HL-60 (cell line): ENCODE measurements at regions not wholly inside any gene's neighbourhood (a gene's known extent, or its start where the extent isn't known, plus 50 kb on each side); places are given as distances from the start of the nearest gene placed in this dataset.

Experiments used
- DNase-seq, 2 experiments: peaks; one replicate each; pipeline ENCODE4 v3.0.0-alpha.2; 2010 to 2020; ENCODE audit warnings: low read depth in 1 of 2, low spot score in 1 of 2
- H3K27ac ChIP-seq: fragments of 250-450 bp; sonication (Bioruptor Pico); replicated peaks from 2 replicates; pipeline ENCODE4 v1.5.1; 2020; ENCODE audit warnings: mild to moderate bottlenecking, moderate library complexity
- H3K27me3 ChIP-seq: fragments of 250-450 bp; sonication (Bioruptor Pico); 2 replicates; pipeline ENCODE4 v1.5.1; 2021; ENCODE audit warnings: mild to moderate bottlenecking, moderate library complexity; ENCODE audit not compliant: insufficient read depth, poor library complexity, severe bottlenecking
- H3K4me3 ChIP-seq: replicated peaks from 2 replicates; pipeline ENCODE4 v1.5.1; 2011; ENCODE audit warnings: mild to moderate bottlenecking, control low read depth, low read length; ENCODE audit not compliant: insufficient read depth
- GABPA ChIP-seq: IDR thresholded peaks from 2 replicates; pipeline ENCODE4 v1.6.1; 2012; ENCODE audit warnings: low read depth
- POLR2AphosphoS5 ChIP-seq: IDR thresholded peaks from 2 replicates; pipeline ENCODE4 v1.6.1; 2012; ENCODE audit warnings: low read depth
- SPI1 ChIP-seq: IDR thresholded peaks from 2 replicates; pipeline ENCODE4 v1.6.1; 2012; ENCODE audit warnings: low read depth, mild to moderate bottlenecking, borderline replicate concordance
- TF ChIP-seq, protein P1 (sequence below): IDR thresholded peaks from one replicate; pipeline ENCODE4 v1.5.1; 2011; ENCODE audit warnings: low read length, control low read depth, inconsistent platforms; ENCODE audit not compliant: insufficient read depth
- TF ChIP-seq, protein P2 (sequence below): IDR thresholded peaks from 2 replicates; pipeline ENCODE4 v1.6.1; 2012; ENCODE audit warnings: low read depth; ENCODE audit not compliant: insufficient replicate concordance

DNA sequence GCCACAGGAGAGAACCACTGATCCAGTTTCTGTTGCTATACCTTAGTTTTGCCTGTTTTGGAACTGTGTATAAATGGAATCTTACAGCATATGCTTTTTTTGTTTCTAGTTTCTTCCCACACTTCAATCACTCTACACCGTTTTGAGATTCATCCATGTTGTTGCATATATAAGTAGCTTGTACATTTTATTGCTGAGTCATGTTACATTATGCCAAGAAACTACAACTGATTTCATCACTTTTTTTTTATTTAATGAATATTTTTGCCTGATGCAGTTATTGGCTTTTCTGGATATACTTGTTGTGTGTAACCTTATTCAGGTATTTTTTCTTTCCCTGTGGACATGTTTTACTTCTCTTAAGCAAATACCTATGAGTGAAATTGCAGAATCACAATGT, 1135.9 kb downstream of the RAPGEF2 start:
- TF ChIP-seq, protein P1, sequence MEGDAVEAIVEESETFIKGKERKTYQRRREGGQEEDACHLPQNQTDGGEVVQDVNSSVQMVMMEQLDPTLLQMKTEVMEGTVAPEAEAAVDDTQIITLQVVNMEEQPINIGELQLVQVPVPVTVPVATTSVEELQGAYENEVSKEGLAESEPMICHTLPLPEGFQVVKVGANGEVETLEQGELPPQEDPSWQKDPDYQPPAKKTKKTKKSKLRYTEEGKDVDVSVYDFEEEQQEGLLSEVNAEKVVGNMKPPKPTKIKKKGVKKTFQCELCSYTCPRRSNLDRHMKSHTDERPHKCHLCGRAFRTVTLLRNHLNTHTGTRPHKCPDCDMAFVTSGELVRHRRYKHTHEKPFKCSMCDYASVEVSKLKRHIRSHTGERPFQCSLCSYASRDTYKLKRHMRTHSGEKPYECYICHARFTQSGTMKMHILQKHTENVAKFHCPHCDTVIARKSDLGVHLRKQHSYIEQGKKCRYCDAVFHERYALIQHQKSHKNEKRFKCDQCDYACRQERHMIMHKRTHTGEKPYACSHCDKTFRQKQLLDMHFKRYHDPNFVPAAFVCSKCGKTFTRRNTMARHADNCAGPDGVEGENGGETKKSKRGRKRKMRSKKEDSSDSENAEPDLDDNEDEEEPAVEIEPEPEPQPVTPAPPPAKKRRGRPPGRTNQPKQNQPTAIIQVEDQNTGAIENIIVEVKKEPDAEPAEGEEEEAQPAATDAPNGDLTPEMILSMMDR = no peak
- TF ChIP-seq, protein P2, sequence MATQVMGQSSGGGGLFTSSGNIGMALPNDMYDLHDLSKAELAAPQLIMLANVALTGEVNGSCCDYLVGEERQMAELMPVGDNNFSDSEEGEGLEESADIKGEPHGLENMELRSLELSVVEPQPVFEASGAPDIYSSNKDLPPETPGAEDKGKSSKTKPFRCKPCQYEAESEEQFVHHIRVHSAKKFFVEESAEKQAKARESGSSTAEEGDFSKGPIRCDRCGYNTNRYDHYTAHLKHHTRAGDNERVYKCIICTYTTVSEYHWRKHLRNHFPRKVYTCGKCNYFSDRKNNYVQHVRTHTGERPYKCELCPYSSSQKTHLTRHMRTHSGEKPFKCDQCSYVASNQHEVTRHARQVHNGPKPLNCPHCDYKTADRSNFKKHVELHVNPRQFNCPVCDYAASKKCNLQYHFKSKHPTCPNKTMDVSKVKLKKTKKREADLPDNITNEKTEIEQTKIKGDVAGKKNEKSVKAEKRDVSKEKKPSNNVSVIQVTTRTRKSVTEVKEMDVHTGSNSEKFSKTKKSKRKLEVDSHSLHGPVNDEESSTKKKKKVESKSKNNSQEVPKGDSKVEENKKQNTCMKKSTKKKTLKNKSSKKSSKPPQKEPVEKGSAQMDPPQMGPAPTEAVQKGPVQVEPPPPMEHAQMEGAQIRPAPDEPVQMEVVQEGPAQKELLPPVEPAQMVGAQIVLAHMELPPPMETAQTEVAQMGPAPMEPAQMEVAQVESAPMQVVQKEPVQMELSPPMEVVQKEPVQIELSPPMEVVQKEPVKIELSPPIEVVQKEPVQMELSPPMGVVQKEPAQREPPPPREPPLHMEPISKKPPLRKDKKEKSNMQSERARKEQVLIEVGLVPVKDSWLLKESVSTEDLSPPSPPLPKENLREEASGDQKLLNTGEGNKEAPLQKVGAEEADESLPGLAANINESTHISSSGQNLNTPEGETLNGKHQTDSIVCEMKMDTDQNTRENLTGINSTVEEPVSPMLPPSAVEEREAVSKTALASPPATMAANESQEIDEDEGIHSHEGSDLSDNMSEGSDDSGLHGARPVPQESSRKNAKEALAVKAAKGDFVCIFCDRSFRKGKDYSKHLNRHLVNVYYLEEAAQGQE = no peak
- TF ChIP-seq SPI1 (no peak), POLR2AphosphoS5 (no peak)
- no peak for DNase-seq

DNA sequence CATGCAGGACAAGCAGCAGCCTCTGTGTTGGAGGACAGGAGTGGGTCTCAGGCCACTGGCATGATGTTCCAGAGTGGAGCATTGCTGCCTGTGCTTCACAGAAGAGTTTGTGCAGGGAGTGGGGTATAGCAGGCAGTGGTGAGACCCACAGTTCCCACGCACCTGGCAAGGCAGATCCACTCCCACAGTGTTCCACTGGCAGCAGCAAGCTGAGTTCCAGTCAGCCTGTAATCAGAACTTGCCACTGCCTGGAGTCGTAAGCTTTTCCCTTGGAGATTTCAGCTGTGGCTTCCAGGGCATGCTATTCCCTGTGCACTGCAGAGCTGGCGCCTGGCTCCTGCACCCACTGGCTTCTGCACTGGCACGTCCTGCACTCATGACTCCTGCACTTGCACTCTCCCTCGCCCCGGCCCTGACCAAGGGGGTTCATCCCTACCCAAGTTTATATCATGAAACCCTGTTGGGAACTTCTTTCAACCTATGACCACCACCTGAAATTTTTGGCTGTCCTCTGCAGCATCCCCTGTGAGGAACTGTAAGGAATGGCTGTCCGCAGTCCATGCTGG, 1144.3 kb downstream of the RAPGEF2 start:
- TF ChIP-seq SPI1 (no peak), POLR2AphosphoS5 (no peak), GABPA (no peak)
- TF ChIP-seq, protein P2 = no peak
- TF ChIP-seq, protein P1 = no peak
- no peak overlapping the region for H3K27ac ChIP-seq
- H3K4me3 ChIP-seq = no peak overlapping the region
- no peaks in the 10 kb centered on the region for H3K27me3 ChIP-seq
- DNase-seq = no peak

More for the DNA sequence above, 1135.9 kb downstream of the RAPGEF2 start:
- Histone ChIP-seq H3K4me3 (no peak overlapping the region), H3K27ac (no peak overlapping the region), H3K27me3 (no peaks in the 10 kb centered on the region)

DNA sequence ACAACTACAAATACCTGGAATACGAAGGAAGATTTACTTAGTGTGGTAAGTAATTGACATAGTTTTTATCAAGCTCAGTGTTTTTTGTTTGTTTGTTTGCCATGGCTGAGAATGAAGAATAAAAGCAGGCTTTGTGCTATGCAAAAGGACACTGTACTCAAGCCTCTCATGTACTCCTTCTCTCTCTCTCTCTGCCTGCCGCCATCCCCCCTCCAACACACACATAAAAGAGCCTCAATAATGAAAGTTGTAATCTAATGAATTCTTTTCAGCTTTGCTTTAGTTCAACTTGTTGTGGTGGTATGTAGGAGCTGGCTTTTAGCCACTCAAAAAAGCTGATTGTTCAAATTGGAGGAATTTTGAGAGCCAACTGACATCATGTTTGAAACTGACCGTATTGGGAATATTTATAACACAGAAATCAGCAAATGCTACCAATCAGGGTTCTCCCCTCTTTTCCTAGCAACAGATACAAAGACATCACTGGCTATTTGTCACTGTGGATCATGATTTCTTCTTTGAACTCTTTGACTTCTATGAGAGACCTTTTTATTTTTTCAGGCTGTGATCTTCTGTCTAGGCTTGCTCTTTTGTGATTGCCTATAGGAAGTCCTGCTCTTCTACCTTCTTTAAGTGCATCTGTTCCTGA, 1148.8 kb downstream of the RAPGEF2 start:
- H3K27ac ChIP-seq = no peak overlapping the region
- no peak for DNase-seq
- TF ChIP-seq, protein P2 = no peak
- TF ChIP-seq, protein P1 = no peak
- TF ChIP-seq GABPA (no peak), POLR2AphosphoS5 (no peak), SPI1 (no peak)
- no peak overlapping the region for H3K4me3 ChIP-seq
- no peaks in the 10 kb centered on the region for H3K27me3 ChIP-seq
